ENCODE measurements at regions not wholly inside any gene's neighbourhood (a gene's known extent, or its start where the extent isn't known, plus 50 kb on each side); places are given as distances from the start of the nearest gene placed in this dataset.

DNA sequence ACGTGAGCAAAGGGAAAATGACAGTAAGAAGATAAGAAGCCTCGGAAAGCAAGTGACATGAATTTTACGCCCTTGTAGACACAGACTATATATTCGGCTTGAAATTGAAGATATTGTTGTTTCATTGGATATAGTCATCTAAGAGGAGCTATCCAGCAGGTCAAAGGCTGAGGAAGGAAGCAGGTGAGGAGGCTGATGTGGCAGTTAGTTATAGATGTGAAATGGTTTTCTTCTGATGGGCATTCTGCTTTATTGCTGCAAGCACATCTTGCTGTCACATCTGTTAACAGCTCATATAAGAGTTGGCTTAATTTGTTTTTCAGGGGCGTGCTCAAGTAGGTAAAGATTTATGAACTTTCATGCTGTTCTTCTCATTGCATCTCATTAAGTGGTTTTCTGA is 146.1 kb downstream of the KLF5 start:
- H3K4me1 ChIP-seq (replicated peaks in 1 of 2) = no peaks in the 10 kb centered on the region
- H3K27me3 ChIP-seq = no peaks in the 10 kb centered on the region
- intact Hi-C loops (cut with DNase I) = no loop called here
- no peaks in the 10 kb centered on the region for H3K36me3 ChIP-seq (replicated peaks in 1 of 2)
- no peaks in the 10 kb centered on the region for H3K9me3 ChIP-seq (replicated peaks in 1 of 3)
- no peak for TF ChIP-seq POLR2A (IDR thresholded peaks at IDR 0.05)
- TF ChIP-seq, protein P1, sequence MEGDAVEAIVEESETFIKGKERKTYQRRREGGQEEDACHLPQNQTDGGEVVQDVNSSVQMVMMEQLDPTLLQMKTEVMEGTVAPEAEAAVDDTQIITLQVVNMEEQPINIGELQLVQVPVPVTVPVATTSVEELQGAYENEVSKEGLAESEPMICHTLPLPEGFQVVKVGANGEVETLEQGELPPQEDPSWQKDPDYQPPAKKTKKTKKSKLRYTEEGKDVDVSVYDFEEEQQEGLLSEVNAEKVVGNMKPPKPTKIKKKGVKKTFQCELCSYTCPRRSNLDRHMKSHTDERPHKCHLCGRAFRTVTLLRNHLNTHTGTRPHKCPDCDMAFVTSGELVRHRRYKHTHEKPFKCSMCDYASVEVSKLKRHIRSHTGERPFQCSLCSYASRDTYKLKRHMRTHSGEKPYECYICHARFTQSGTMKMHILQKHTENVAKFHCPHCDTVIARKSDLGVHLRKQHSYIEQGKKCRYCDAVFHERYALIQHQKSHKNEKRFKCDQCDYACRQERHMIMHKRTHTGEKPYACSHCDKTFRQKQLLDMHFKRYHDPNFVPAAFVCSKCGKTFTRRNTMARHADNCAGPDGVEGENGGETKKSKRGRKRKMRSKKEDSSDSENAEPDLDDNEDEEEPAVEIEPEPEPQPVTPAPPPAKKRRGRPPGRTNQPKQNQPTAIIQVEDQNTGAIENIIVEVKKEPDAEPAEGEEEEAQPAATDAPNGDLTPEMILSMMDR (IDR thresholded peaks at IDR 0.05) = no peak
- no peak for DNase-seq
- H3K27ac ChIP-seq = no peak overlapping the region
- no peak overlapping the region for H3K4me3 ChIP-seq
- WGBS, 4 donors = 69 to 77% (median 74%) methylated on average over 5 of the region's 5 CpGs

DNA sequence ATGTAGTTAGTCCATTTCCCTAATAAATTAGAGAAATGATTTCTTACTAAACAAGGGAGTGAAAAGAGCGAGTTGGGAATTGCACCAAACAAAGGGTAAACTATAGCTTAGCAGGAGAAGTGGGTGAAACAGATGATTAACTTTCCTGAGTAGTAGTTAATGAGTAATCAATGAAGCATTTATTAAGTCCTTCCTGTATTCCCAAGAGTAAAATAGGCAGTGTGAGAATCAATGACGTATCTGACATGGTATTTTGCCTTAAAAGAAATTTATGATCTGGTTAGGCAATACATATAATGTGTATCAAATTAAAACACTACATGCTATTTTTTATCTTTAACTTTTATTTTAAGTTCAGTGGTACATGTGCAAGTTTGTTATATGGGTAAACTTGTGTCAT is 142.8 kb downstream of the KLF5 start:
- Histone ChIP-seq H3K4me3 (no peak overlapping the region), H3K4me1 (replicated peaks in 1 of 2) (no peaks in the 10 kb centered on the region), H3K36me3 (replicated peaks in 1 of 2) (no peaks in the 10 kb centered on the region), H3K27me3 (no peaks in the 10 kb centered on the region), H3K9me3 (replicated peaks in 1 of 3) (no peaks in the 10 kb centered on the region), H3K27ac (no peak overlapping the region)
- no peak for DNase-seq
- 71 to 83% (median 79%) methylated on average over 2 of the region's 2 CpGs for WGBS, 4 donors
- intact Hi-C loops (cut with DNase I) = no loop called here
- no peak for TF ChIP-seq POLR2A (IDR thresholded peaks at IDR 0.05)
- TF ChIP-seq, protein P1 (IDR thresholded peaks at IDR 0.05) = no peak

DNA sequence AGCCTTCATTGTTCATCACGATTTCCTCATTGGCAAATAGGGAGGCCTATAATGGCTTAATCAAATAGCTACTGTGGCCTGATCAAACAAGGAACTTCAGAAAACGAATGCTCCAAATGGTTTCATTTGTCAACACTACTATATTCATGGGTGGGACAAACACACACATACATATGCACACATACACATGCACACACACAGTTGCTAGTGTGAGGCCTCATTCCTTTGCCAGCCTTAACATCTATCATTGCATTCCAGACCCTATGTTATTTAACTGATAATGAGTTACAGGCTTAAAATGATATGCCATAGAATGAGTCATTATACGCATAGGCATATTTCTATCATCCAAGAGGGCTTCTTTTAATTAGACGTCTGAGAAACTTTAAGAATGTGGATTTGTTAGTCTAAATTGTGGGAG is 140.2 kb downstream of the KLF5 start:
- Histone ChIP-seq H3K4me3 (no peak overlapping the region), H3K36me3 (replicated peaks in 1 of 2) (no peaks in the 10 kb centered on the region), H3K27ac (no peak overlapping the region), H3K27me3 (no peaks in the 10 kb centered on the region), H3K4me1 (replicated peaks in 1 of 2) (no peaks in the 10 kb centered on the region), H3K9me3 (replicated peaks in 1 of 3) (no peaks in the 10 kb centered on the region)
- TF ChIP-seq, protein P1 (IDR thresholded peaks at IDR 0.05) = no peak
- TF ChIP-seq POLR2A (IDR thresholded peaks at IDR 0.05) = no peak
- DNase-seq = no peak
- 61 to 71% (median 64%) methylated on average over 4 of the region's 4 CpGs for WGBS, 4 donors
- intact Hi-C loops (cut with DNase I) = no loop called here

DNA sequence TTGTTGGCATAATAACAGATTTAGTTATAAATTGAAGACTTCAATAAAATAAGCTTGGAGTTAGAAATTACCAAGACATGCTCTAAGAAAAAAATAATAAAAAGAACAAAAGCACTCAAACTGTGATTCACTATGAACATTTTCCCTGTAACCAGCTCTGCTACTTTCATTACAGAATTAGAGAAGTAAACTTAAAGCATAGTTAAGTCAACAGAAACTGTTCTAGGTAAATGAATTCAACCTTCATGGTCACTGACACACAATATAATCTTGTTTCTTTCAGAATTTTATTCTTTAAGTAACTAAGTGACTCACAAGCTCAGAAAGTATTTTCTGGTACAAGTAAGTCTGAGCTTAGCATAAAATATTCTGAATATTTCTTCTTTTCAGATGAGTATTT is 136.3 kb downstream of the KLF5 start:
- Histone ChIP-seq H3K4me1 (replicated peaks in 1 of 2) (no peaks in the 10 kb centered on the region), H3K27ac (no peak overlapping the region), H3K9me3 (replicated peaks in 1 of 3) (no peaks in the 10 kb centered on the region), H3K4me3 (no peak overlapping the region), H3K27me3 (no peaks in the 10 kb centered on the region), H3K36me3 (replicated peaks in 1 of 2) (no peaks in the 10 kb centered on the region)
- no peak for TF ChIP-seq POLR2A (IDR thresholded peaks at IDR 0.05)
- DNase-seq = no peak
- intact Hi-C loops (cut with DNase I) = no loop called here

DNA sequence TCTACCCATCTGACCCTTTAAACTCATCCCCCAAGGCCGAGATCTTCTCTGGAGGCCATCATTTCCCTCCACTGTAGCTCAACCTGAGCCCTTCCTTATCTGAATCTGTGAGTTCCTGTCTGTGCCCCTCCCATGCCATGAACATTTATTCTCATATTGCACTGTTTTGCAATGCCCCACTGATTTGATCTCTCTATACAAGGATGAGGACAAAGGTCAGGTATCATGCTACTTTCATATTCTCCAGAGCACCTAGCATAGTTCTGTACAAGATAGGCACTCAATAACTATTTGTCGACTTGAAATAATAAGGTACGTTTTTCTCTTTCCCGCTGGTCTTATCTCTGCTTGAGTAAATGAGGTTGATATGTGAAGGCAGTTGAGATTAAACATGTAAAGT is 135.5 kb downstream of the KLF5 start:
- no peak overlapping the region for H3K4me3 ChIP-seq
- no peaks in the 10 kb centered on the region for H3K36me3 ChIP-seq (replicated peaks in 1 of 2)
- DNase-seq = no peak
- no peak overlapping the region for H3K27ac ChIP-seq
- TF ChIP-seq, protein P1 (IDR thresholded peaks at IDR 0.05) = no peak
- TF ChIP-seq POLR2A (IDR thresholded peaks at IDR 0.05) = no peak
- H3K27me3 ChIP-seq = no peaks in the 10 kb centered on the region
- WGBS, 4 donors = 65 to 69% (median 68%) methylated on average over 4 of the region's 4 CpGs
- no peaks in the 10 kb centered on the region for H3K9me3 ChIP-seq (replicated peaks in 1 of 3)
- H3K4me1 ChIP-seq (replicated peaks in 1 of 2) = no peaks in the 10 kb centered on the region
- intact Hi-C loops (cut with DNase I) = no loop called here
